ENCODE measurements at regions not wholly inside any gene's neighbourhood (a gene's known extent, or its start where the extent isn't known, plus 50 kb on each side); places are given as distances from the start of the nearest gene placed in this dataset.
"Not testable (repeated sequence)": the region's sequence is repeated elsewhere in the genome, so short reads cannot be mapped to it uniquely, and the experiment has no call there.

DNA sequence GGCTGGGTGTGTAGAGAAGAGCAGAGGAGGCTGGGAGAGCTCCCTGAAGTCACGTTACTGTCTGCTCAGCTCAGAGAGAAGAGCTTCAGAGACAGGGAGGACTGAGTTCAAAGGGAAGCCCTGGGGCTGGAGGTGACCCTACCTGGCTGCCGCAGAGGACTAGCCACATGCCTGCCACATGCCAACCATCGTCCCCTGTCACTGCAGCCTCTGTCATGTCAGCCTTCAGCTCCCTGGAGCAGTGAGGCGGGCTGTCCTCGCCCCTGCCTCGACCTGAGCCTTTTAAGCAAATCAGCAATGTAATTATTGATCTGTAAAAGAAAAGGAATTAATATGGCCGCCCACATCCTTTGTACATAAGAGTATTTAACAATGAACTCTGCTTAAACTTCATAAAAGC is 89.3 kb upstream of the RET start:
- DNase-seq (ENCODE audit: low spot score), result no peak

DNA sequence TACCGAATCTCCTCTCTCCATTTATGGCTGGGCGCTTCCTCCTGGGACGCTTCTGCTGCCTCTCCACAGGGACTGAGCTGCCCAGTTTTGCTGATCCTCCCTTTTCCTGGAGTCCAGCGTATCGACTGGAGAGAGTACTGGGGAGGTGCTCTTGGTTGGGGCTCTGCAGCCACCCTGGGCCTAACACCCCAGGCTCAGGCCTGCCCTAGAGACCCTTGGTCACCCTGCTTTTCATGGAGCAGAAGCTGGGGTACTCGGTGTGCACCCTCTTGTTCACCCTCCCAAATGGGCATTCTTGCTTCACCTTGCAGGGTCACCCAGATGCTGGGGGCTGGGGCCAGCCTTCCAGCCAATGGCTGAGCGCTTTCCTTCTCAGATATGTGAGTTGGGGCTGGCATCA is 88.8 kb upstream of the RET start:
- no peak for DNase-seq (ENCODE audit: low spot score)

DNA sequence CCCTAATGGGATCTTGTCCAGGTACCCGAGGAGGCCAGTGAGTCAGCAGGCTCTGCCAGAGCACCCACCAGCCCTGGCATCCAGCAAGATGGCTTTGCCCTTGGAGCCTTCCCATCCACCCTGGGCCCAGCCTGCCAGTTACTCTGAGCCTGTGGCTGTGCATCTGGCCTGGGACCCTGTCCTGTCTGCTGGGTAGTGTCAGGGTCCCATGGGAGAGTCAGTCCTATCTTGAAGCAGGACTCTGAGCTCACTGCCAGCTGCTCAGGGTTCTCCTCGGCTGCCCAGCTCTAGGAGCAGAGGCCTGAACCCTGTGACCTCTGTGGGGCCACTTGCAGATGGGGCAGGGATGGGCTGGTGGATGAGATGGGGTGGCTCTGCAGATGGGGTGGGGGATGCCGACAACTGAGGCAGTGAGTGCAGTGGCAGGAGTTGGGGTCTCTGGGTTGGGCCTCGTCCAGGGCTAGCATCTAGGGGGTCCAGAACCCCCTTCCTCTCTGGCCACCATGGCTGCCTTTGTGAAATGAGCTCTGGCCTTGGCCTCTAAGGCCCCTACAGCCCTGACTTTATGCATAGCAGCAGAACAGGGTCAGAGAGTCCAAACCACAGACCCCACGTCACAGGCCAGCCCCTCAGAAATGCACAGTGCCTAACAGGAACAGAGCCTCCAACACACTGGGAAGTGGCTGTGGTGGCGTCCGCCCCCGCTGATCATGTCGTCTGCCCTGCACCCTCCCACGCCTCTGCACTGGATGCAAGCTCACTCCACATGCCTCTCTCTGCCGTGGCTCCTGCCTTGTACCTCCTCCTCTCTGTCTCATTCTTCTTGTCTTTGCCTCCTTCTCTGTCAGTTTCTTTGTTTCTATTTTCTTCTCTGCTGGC is 88.1 kb upstream of the RET start:
- DNase-seq (ENCODE audit: low spot score), result no peak

DNA sequence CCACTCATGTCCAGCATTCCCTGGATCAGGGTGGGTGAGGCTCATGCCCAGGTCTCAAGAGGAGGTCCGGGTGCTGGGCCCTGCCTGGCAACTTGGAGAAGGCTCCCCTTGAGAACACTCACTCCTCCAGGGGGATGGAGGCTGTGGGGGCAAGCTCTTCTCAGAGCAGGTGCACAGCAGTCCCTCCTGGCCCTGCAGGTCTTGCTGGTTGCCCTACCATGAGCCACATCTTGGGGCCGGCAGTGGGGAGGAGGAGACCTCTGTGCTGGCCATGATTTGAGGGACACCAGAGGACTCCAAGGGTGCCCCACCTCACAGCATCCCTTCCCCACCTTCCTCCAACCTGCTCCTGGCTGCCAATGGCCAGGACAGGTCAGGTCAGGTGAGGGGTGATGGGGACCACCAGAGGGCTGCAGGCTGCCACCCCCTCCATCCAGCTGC is 87.4 kb upstream of the RET start:
- no peak for DNase-seq (ENCODE audit: low spot score)

DNA sequence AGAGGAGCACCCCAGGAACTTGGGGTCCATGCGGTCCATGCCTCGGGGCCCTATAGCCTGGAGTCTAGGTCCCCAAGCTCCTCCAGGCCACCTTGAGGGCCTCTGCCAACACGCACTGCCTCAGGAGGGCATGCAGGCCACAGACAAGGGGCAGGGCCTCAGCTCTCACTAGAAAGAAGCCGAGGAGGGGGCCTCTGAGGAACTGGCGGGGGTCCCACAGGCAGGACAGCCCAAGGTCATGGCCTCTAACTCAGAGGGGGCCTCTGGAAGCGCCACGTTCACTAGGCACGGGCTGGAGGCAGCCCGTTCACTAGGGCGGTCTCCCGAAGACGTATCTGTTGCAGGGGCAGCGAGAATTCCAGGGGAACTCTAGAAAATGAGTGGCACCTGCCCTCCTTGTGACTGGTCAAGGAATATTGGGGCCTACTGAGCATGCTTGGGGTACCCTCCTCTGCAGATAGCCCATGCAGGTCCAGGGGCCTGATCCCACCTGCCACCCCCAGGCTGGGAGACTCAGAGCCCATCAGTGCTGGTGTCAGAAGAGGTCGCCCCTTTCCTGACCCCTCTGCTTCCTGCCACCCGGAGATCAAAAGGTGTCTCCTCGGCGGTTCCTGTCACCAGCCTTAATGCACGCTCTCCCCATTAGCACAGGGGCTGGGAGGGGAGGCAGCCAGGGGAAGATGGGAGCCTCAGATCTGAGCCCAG is 86.7 kb upstream of the RET start:
- no peak for DNase-seq (ENCODE audit: low spot score)

DNA sequence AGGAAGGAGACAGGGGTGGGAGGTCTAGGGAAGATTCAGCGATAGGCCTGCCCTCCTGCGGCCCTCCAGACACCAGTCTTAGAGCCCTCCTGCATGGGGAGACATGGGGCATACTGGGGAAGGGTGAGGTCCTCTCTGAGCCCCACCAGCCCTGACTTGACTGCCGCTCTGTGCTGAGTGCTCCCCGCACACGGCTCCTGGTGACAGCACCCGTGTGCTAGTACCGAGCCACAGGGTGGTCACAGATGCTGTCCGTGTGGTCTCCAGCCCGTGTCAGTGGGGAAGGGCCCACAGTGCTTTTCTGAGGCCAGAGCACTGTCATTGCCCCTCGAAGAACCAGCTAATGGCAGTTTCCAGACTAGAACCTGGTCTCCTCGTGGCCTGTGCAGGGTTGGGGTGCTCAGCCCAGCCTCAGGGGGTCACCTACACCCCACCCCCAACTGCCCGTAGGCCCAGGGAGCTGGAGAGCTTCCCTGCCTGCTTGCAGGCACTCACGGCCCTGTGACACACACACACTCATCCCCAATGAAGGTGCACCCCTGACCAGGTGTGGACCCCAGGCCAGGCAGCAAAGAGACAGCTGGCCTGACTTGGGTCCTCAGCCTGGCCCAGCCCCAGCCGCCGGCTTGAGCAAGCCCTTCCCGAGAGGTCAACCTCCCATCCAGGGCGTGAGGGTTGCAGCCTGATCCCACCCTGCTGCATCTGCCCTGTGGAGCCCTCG is 86.0 kb upstream of the RET start:
- no peak for DNase-seq (ENCODE audit: low spot score)

DNA sequence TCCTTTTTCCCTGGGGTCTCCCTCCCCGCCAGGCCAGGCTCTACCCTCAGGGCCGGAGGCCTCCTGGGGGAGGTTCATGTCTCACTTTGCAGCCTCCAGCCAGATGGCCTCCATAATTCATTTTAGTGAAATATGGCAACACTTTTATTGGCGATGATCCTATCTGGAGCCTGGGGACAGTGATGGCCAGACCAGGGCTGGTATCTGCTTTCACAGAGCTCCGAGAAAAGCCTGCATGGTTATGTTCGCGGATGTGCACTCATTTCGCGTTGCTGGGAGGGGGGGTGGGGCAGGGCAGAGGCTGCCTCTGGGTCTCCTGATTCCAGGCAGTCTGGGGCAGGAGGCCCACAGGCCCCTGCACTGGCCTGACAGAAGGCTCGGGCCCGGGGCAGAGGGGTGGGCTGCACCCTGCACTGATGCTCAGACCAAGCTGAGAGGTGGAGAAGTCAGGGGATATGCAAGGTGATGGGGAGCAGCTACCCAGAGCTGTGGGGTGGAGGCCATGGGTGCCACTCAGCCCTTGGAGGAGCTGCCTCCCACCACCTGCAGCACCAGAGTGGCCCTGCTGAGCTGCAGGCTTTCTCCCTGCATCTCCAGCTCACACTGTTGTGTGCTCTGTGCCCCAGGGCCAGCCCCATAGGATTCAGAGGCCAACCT is 85.3 kb upstream of the RET start:
- DNase-seq (ENCODE audit: low spot score), result no peak

DNA sequence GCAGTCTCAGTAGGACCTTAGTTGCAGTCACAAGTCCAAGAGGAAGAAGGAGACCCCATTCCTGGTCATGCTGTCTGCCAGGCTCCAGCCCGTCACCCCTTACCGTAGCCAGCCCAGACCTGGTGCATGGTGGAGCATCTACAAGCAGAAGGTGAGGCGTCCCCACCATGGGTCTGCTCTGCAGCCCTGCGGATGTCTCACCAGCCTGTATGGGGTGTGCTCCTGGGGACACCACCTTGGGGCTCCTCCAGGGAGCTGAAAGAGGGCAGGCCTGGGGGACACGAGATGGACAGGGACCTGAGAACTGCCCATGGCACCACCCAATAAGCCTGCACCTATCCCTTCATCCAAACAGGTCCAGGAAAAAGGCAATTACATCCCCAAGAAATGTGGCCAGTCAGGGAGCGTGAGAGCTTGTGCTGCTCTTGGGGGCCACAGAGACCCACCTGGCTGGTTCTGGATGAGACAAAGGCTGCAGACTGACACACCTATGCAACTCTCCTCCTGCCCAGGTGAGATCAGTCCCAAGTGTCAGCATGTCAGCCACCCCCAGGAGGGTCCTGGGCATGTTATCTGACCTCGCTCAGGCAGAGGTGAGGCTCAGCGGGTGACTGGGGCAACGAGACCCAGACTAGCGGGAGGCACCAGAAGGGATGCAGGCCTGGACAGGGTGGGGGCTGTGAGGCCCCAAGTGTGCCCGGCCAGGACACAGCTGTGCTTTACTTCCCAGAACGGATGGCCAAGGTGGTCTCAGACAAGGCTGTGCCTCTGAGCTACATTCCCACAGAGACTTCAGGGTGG is 84.5 kb upstream of the RET start:
- DNase-seq (ENCODE audit: low spot score), result no peak

DNA sequence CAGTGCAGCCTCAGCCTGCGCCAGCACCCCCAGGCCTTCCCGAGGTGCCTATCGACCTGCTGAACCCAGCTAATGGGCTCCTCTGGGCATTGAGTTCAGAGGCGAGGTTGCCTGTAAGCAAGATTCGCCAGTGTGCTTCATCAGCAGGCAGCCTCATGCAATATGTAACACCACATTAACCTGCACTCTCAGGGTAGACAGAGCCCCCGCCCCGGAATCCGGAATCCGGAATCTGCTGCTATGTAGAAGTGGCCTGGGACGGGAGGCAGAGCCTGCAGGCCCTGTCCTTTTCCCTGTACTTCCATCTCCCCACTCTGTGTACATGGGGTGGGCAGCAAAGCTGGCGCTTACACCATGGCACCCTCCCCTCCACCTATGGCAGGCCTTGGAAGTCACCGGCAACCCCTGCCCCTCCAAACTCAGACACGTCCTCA is 83.9 kb upstream of the RET start:
- no peak for DNase-seq (ENCODE audit: low spot score)

DNA sequence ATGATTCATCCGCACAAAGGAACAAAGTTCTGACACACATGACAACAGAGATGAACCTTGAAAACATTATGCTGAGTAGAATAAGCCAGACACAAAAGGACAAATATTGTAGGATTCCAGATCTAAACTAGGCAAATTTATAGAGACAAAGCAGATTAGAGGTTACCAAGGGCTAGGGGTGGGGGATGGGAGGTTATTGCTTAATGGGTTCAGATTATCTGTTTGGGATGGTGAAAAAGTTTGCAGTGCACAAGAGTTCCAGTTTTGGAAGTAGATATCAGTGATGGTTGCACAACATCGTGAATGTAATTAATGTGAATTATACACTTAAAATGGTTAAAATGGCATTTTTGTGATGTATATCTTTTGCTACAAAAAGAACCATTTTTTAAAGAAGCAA is 82.0 kb upstream of the RET start:
- DNase-seq (ENCODE audit: low spot score), result not testable (repeated sequence)

DNA sequence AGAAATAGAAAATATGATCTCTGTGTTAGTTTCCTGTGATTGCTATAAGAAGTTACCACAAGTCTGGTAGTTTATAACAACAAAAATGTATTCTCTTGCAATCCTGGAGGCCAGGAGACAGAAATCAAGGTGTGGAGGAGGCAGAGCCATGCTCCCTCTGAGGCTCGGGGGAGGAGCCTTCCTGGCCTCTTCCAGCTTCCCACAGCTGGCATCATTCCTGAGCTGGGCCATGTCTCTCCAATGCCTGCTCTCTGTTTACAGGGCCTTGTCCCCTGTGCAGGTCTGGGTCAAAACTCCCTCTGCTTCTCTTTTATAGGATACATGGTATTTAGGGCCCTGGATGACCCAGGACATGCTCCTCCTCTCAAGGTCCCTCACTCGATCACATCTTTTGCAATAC is 81.3 kb upstream of the RET start:
- DNase-seq (ENCODE audit: low spot score), result no peak

DNA sequence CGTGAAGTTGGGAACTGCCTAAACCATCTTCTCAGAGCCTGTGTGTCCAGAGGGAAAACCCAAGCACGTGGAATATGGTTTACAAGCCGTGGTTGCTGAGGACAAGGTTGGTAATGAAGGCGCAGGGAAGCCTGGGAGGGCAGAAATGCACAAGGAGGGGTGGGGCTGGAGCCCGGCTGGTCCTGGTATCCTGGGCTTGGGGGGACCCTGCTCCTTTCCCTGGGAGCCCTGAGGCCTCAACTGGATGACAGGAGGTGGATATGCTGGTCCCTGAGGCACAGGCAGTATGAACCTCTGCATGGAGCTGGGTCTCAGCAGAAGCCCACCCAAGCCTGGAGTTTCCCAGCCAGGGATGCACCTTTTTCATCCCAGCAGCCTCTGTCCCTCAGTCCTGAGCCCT is 80.3 kb upstream of the RET start:
- DNase-seq (ENCODE audit: low spot score), result no peak

DNA sequence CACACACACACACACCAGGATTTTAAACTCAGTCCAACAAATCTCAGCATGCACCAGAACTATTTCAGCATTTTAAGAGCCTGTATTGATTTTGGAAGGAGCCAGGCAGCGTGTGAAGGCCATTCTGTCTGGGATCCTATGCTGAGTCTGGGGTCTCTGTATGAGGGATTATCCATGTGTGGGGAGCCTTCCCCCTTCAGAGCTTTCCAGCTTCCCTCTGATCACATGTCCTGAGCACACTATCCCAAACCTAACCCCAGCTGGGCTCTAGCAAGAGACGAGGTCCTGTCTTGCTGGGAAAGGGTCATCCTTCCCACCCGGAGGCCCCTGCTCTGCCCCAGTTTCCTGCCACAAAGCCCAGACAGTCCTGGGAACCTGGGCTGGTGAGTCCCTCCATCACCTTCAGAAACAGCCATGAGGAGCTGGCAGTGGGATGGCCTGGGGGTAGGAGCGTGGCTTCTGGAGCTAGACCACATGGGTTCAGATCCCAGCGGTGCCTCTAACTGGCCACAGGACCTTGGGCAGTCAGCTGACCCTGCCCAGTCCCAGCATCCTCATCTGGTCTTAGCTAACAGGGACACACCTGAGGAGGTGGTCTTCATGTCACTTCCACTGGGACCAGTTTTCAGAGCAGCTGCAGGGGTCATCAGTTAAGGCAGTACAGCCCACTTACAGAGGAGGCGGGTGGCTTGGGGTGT is 79.6 kb upstream of the RET start:
- DNase-seq (ENCODE audit: low spot score), result no peak

DNA sequence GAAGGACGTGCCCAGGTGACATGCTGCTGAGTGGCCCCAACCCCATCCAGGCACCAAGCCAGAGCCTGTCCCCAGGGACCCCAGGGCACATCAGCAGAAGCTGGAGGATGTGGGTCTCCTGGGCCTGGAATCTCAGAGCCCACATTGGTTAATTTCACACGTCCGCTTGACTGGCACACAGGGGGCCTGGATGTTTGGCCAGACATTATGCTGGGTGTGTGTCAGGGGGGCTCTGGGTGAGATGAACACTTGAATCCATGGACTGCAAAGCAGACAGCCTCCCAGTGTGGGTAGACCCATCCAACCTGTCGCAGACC is 79.1 kb upstream of the RET start:
- no peak for DNase-seq (ENCODE audit: low spot score)

DNA sequence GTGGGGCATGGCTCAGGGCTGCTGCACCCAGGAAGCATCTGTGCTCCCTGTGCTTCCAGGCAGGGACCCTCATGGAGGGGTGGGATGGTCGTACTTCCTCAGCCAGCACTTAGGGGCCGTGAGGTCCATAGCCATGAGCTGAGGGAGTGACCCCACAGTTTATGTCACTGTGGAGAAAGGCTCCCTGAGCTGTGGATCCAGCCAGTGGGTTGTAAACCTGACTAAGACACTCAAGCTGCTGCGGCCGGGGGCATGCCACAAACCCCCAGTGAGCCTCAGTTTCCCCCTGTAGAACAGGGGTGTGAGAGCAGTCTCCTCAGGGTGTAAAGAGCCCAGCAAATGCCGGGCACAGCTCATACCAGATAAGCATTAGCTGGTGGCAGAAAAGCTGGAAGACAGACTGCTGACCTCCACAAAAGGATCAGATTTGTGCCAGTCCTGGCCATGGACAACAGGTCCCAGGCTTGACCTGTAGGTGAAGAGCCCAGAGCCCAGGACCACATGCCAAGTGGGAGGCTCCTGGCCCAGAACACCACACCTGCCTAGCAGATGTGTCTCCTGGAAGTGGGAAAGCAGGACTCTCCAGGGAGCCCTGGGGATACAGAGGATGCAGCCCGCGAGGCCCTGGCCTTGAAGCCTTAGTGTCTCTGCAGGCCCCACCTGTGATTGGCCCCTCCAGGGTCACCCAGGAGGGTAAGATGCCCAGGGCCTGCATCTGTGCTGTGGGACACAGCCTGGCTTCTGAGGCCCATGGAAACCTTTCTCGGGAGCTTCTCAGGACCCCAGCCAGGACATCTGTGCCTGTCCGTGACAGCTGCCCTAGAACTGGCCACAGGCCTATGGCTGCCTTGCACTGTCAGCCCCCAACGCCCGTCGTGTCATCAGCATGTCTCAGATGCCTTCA is 78.1 kb upstream of the RET start:
- DNase-seq (ENCODE audit: low spot score), result no peak

DNA sequence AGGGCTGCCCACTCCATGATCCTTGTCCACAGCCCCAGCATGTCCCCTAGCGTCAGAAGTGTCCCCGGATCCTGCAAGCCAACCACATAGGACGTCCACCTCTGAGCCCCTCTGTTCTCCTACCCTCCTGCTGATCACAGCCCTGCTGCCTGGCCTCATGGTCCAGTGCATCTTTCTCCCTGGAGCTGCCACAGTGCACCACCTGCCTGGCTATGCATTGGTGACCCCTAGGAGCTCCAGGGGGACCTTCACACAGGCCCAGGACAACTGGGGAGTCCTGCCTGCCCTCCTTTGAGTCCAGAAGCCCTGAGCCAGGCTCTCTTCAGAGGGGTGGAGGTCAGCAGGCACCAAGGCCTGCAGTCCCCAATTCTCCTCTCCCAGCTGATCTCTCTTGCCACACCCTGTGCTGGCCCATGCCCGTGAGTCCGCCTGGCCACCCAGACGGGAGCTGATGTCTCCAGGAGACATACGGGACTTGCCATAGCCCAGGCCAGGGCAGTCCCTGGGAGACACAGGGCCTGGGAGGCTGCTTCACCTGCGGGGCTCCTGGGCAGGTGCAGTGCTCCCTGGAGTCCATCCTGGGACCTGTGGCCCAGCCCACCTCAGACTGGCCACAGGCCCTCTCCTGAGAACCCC is 77.4 kb upstream of the RET start:
- no peak for DNase-seq (ENCODE audit: low spot score)

DNA sequence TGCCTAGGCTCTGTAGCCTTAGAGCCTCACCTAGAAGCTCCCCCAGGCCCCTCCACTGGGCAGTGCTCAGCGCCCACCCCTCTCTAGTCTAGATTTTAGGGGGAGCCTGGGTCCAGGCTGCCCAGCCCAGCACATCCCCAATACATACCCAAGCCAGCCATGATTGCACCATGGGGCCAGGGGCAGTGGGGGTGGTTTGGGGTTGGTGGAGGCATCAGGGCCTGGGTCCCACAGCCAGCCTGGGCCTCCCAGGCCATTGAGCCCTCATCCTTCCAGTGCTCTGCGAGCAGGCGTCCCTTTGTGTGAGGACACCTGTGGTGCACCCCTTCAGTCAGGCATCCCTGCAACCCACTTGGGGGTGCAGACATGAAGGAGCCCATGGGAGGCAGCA is 76.9 kb upstream of the RET start:
- DNase-seq (ENCODE audit: low spot score), result no peak

DNA sequence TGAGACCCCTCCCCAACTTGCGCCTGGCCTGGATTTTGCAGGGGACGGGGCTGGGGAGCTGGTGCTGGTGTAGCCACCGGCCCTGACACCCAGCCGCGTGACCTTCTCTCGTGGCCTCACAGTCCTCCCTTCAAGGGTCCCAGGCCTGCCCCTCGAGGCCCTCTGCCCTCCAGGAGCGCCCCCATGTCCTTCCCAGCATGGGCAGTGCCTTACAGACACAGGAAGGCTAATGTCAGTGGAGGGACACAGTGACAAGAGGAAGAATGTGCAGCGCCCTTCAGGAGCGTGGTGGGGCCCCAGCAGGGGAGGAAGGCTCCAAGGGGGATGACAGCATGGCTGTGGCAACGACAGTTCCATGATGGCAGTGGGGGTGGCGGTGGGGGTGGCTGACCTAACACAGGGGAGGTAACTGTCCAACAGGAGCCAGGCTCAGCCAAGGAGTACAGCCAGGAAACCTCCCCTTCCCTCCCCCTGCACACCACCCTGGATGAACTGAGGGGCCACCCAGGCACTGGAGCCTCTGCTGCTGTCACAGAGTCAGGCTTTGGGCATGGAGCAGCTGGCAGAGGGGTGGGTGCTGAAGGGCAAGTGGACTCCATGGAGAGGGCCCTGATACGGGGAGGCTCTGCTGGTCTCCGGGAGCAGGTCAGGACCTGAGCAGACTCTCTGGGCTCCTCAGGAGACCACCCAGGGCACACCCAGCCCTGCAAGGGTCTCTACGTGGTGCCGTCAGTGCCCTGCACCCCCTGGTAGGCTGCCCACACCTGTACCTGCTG is 76.0 kb upstream of the RET start:
- no peak for DNase-seq (ENCODE audit: low spot score)

DNA sequence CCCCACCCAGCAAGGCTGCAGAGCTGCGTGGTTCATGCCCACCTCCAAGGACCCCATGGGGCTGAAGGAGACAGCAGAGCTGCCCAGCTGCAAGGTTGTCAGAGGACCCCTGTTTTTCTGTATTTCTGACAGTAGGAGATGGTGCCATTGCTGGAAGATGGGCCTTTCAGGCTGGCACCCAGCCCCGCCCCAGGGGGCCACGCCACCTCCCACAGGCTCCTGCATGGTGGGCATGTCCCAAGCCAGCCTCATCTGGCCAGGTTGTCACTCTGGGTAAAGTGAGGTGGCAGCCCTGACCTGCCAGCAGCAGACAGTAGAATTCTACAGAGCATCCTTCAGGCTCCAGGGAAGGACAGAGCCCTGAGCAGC is 75.5 kb upstream of the RET start:
- DNase-seq (ENCODE audit: low spot score), result no peak

Data from AG08396 (cell line).